ENCODE measurements at regions not wholly inside any gene's neighbourhood (a gene's known extent, or its start where the extent isn't known, plus 50 kb on each side); places are given as distances from the start of the nearest gene placed in this dataset.

GRCh38 chr21:23249760-23250159 is 2251.6 kb downstream of the NCAM2 start:
- TF ChIP-seq, protein P1, sequence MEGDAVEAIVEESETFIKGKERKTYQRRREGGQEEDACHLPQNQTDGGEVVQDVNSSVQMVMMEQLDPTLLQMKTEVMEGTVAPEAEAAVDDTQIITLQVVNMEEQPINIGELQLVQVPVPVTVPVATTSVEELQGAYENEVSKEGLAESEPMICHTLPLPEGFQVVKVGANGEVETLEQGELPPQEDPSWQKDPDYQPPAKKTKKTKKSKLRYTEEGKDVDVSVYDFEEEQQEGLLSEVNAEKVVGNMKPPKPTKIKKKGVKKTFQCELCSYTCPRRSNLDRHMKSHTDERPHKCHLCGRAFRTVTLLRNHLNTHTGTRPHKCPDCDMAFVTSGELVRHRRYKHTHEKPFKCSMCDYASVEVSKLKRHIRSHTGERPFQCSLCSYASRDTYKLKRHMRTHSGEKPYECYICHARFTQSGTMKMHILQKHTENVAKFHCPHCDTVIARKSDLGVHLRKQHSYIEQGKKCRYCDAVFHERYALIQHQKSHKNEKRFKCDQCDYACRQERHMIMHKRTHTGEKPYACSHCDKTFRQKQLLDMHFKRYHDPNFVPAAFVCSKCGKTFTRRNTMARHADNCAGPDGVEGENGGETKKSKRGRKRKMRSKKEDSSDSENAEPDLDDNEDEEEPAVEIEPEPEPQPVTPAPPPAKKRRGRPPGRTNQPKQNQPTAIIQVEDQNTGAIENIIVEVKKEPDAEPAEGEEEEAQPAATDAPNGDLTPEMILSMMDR (IDR thresholded peaks at IDR 0.05; ENCODE audit: borderline replicate concordance, insufficient read depth, low read depth, low read length): no peak
- no peak overlapping the region for H3K4me3 ChIP-seq (ENCODE audit: low read depth, low read length)

GRCh38 chr21:23247334-23247733 is 2249.1 kb downstream of the NCAM2 start:
- TF ChIP-seq, protein P1 (IDR thresholded peaks at IDR 0.05; ENCODE audit: borderline replicate concordance, insufficient read depth, low read depth, low read length): no peak
- H3K4me3 ChIP-seq (ENCODE audit: low read depth, low read length): no peak overlapping the region

DNA sequence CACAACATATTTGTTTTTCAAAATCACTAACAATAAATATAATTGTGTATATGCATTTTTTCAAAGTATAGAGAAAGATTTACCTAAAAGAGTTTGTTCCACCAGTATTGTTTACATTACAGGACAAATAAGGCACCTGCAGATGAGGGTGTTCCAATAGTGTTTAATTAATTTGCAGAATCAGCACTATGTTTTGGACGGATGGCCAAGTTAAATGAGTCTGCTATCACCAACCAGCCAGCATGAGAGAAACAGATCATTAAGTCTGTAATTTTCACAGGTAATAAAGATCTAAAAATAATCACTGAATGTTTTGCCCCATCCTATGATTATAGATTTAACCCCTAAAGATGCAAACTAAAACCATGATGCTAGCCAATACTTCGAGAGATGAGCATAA is 2247.0 kb downstream of the NCAM2 start:
- TF ChIP-seq, protein P1 (IDR thresholded peaks at IDR 0.05; ENCODE audit: borderline replicate concordance, insufficient read depth, low read depth, low read length): no peak
- no peak overlapping the region for H3K4me3 ChIP-seq (ENCODE audit: low read depth, low read length)

DNA sequence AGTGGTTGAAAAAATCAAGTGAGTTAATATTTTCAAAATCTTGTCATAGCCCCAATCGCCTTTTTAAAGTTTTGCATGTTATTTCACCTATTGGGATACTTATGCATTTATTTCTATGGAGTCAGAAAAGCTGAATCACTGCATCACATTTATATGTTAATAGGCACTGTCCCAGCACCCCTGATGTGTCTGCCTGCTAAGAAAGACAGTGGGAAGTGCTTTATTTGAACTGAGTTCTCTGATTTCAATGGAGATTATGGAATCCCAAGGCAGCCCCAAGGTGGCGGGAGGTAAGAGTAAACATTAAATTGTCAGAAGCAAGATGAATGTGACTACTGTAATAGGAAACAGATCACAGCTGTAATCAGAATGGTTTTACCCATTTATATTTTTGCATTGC is 2225.7 kb downstream of the NCAM2 start:
- TF ChIP-seq, protein P1 (IDR thresholded peaks at IDR 0.05; ENCODE audit: borderline replicate concordance, insufficient read depth, low read depth, low read length): no peak
- H3K4me3 ChIP-seq (ENCODE audit: low read depth, low read length): no peak overlapping the region

DNA sequence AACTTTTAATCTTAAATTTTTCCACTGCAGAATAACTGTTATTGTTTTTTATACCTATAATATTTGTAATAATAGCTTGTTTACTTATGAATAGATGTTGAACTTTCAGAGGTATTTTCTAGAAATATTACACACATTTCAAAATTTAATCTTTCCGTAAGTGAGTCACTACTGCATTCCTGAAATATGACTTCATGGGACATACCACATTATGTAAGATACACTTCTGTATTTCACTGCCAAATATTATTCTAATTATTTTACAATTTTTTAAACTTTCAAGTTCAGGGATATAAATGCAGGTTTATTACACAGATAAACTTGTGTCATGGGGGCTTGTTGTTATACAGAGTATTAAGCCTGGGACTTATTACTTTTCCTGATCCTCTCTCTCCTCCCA is 2220.5 kb downstream of the NCAM2 start:
- TF ChIP-seq, protein P1 (IDR thresholded peaks at IDR 0.05; ENCODE audit: borderline replicate concordance, insufficient read depth, low read depth, low read length): no peak
- no peak overlapping the region for H3K4me3 ChIP-seq (ENCODE audit: low read depth, low read length)

DNA sequence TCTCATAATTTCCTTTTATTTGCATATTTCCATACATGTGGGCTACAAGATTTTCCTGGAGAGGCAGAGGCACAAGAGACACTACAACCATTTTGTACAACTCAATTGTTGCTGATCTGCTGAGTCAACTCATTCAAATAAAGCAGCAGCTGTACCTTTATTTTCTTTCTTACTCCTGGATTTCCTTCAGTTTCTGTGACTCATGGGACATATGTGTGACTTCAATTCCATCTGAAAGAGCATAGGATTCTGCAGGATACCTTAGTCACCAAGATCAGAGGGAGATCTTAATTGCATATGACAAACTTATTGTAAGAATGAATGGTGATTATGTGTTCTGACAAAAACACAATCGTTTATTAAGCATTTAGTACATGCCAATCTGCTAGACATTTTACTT is 2219.4 kb downstream of the NCAM2 start:
- no peak overlapping the region for H3K4me3 ChIP-seq (ENCODE audit: low read depth, low read length)

GRCh38 chr21:23215261-23215660 is 2217.1 kb downstream of the NCAM2 start:
- TF ChIP-seq, protein P1 (IDR thresholded peaks at IDR 0.05; ENCODE audit: borderline replicate concordance, insufficient read depth, low read depth, low read length): no peak
- H3K4me3 ChIP-seq (ENCODE audit: low read depth, low read length): no peak overlapping the region

More for the DNA sequence above, 2219.4 kb downstream of the NCAM2 start:
- TF ChIP-seq, protein P1 (IDR thresholded peaks at IDR 0.05; ENCODE audit: borderline replicate concordance, insufficient read depth, low read depth, low read length): no peak
